ENCODE measurements at regions not wholly inside any gene's neighbourhood (a gene's known extent, or its start where the extent isn't known, plus 50 kb on each side); places are given as distances from the start of the nearest gene placed in this dataset.
A peak's percentile ranks its signal among the peaks of the same experiment; 100 is the strongest.
"Not testable (repeated sequence)": the region's sequence is repeated elsewhere in the genome, so short reads cannot be mapped to it uniquely, and the experiment has no call there.

- no peak for DNase-seq (ENCODE audit: low spot score)
Observed at GRCh38 chr2:63695583-63695982, 106.8 kb downstream of the MDH1 start.

- DNase-seq (ENCODE audit: low spot score), result no peak
Observed at GRCh38 chr2:63696496-63696895, 107.7 kb downstream of the MDH1 start.

DNA sequence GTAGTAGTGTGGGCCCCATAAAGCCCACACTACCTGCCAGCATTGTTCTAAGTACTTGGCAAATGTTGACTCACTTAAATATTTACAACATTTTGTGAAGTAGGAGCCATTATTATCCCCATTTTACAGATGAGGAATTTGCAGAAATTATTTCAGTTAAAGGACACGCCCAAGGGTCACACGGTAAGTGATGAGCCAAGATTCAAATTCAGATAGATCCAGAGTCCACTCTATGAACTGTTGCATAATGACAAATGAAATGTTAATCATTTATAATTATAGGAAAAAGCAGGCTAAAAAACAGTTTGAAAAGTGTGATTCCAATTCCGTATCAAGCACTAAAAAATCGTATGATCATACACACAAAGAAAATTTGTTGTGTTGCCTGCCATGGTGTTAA, 108.4 kb downstream of the MDH1 start:
- no peak for DNase-seq (ENCODE audit: low spot score)

GRCh38 chr2:63698786-63699548, 110.2 kb downstream of the MDH1 start:
- DNase-seq (ENCODE audit: low spot score), result peak; percentile 85

DNA sequence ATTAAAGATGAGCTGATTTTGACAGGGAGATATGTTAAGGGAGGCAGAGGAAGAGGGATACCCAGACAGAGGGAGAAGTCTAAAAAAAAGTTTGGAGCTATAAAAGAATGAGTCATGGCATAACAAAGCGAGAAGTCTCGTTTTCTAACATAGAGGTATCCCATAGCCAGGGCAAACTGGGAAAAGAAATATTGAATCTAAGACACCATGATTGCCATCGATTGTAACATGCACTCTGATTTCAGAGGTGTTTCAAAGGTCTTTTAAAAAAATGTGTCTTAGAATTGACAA, 110.7 kb downstream of the MDH1 start:
- peak; percentile 33 for DNase-seq (ENCODE audit: low spot score)

DNA sequence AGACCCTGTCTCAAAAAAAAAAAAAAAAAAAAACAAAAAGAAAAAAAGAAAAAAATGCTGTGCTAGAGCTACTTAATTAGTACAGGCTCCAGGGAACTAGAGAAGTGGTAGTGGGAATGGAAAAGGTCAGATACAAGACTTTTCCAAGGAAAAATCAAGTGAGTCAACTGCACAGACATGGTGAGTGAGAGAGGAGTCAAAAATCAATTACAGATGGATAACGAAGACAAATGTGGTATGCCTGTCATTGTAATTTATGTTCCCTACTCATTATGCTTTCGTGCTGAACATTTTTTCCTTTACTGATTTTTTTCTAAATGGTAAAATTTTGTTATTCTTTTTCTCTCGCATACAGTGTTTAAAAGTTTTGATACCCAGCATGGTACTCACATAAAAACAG, 111.5 kb downstream of the MDH1 start:
- DNase-seq (ENCODE audit: low spot score), result peak; percentile 20

GRCh38 chr2:63701406-63701805, 112.6 kb downstream of the MDH1 start:
- DNase-seq (ENCODE audit: low spot score), result no peak

GRCh38 chr2:63706084-63706483, 117.3 kb downstream of the MDH1 start:
- not testable (repeated sequence) for DNase-seq (ENCODE audit: low spot score)

GRCh38 chr2:63710732-63711131, 122.0 kb downstream of the MDH1 start:
- no peak for DNase-seq (ENCODE audit: low spot score)

GRCh38 chr2:63712748-63713147, 124.0 kb downstream of the MDH1 start:
- peak; percentile 69 for DNase-seq (ENCODE audit: low spot score)

- DNase-seq (ENCODE audit: low spot score), result no peak
Observed at GRCh38 chr2:63716146-63716545, 125.5 kb upstream of the UGP2 start.

- no peak for DNase-seq (ENCODE audit: low spot score)
Observed at GRCh38 chr2:63719052-63719451, 122.6 kb upstream of the UGP2 start.

GRCh38 chr2:63721082-63721424, 120.6 kb upstream of the UGP2 start:
- DNase-seq (ENCODE audit: low spot score), result no peak

DNA sequence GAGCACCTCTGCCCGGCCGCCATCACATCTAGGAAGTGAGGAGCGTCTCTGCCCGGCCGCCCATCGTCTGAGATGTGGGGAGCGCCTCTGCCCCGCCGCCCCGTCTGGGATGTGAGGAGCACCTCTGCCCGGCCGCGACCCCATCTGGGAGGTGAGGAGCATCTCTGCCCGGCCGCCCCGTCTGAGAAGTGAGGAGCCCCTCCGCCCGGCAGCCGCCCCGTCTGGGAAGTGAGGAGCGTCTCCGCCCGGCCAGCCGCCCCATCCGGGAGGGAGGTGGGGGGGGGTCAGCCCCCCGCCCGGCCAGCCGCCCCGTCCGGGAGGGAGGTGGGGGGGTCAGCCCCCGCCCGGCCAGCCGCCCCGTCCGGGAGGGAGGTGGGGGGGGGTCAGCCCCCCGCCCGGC, 119.4 kb upstream of the UGP2 start:
- not testable (repeated sequence) for DNase-seq (ENCODE audit: low spot score)

DNA sequence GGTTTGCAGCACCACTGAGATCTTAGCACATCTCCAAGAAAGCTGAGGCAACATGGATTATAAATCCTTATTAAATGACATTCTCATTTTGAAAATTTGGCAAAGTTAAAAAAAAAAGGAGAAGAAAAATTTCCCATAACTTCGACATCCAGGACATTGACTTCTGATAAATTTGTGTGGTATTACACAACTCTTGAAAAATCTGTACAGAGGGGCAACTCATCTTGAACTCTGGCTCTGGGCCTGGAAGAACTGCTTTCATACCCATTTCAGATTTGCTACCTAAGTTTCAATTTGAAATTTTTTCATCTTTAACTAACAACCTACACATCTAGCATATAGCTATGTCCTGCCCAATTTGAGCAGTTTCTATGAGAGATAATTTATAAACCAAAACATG, 118.0 kb upstream of the UGP2 start:
- no peak for DNase-seq (ENCODE audit: low spot score)

- not testable (repeated sequence) for DNase-seq (ENCODE audit: low spot score)
Observed at GRCh38 chr2:63725212-63725611, 116.5 kb upstream of the UGP2 start.

DNA sequence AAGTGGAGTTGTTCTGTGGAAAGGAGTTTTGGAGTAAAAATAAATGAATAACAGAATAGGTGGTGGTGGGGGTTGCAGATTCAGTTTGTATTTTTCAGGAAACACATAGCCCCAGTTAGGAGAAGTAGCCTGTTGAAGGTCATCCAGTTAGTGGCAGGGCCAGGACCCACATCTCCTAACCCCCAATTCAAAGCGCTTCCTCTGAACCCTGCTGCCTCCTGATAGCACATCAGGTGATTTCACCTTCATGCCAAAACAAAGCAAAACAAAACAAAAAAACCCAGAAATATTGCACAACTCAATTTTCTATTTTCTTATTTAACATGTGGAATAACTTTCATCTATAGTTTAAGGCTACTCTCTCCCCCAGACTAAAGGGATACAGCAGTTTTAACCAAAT, 112.3 kb upstream of the UGP2 start:
- DNase-seq (ENCODE audit: low spot score), result no peak

DNA sequence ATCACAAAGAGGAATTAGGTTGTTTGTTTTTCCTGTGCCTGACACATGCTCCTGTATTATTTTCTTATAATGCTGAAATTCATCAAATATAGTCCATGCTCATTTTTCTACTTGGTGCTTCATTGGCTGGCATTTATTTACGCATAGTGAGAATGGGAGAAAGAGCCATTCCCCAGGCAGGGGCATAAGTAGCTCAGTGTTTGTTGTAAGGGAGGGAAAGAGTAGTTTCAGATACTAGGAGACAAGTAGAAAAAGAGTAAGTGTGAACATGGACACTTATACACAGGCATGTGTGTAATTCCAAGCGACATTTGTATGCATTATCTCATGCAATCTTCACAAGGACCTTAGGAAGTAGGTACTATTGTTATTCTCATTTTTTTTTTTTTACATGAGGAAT, 111.9 kb upstream of the UGP2 start:
- DNase-seq (ENCODE audit: low spot score), result no peak

DNA sequence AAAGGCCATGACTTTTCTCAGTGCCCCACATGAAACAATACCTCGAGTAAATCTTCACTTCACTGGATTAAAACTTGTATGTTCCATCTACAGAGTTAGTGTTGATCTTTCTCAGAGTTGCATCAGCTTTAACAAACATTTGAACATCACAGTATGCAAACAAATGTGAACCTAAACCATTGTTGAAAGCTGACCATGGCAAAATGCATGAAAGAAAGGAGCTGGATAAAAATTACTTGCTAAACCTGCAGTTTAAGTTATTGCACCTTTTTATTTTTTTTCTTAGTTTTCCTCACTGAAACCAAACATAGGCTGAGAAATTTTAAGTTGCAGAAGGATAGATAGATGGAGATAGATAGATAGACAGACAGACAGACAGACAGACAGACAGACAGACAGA, 107.2 kb upstream of the UGP2 start:
- no peak for DNase-seq (ENCODE audit: low spot score)

DNA sequence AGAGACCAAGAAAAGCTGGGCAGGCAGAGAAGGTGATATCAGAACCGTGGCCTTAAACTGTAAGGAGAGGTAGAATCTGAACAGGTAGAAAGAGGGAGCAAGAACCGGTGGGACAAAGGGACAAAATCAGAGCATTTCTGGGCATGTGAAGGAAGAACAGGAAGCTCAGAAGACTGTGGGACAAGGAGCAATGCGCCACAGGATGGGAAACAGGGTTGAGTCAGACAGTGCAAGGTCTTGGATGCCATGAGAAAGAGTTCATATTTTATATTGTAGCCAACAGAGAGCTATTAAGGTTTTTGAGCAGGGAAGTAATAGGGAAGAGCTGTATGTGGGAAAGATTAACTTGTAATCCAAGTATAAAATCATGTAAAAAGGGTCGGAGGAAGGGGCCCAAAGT, 106.4 kb upstream of the UGP2 start:
- DNase-seq (ENCODE audit: low spot score), result peak; percentile 39

DNA sequence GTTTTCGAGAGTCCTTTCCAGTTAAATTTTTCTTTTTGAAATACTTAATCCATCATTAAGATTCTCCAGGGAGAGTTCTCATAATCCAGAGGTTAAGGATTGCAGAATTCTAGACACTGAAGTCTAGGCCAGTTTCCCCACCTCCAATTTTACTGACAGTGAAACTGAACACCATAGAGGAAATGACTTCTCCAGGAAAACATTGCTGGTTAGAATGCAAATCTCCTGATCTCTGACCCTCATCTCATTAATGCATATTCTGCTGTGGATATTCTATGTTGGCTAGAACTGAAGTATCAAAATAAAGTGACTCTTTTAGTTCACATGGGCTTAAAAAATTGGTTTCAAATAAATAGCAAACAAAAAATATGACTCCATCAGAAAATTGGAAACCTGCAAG, 105.8 kb upstream of the UGP2 start:
- DNase-seq (ENCODE audit: low spot score), result peak; percentile 24

GRCh38 chr2:63736354-63736753, 105.3 kb upstream of the UGP2 start:
- DNase-seq (ENCODE audit: low spot score), result peak; percentile 54

- no peak for DNase-seq (ENCODE audit: low spot score)
Observed at GRCh38 chr2:63737081-63737751, 104.5 kb upstream of the UGP2 start.

DNA sequence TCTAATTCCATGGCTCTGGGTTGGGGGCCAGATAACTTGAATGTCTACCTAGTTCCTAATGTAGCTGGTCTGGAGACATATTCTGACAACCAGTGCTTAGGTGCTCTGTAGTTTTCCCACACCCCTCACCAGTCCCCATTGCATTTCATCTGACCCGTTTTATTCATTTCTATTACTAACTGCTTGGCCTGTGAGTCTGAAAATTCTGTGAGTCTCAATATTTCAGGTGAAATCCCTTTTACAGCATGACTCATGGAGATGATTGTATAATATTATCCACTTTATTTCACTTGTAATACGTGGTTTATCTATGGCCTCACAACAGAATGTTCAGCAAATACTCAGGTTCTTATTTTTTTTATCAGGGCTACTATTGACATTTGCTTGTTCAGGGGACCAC, 103.7 kb upstream of the UGP2 start:
- DNase-seq (ENCODE audit: low spot score), result no peak

All from GM03348 (cell line).